Transverse colon (tissue), 4 donors: ENCODE measurements at regions not wholly inside any gene's neighbourhood (a gene's known extent, or its start where the extent isn't known, plus 50 kb on each side); places are given as distances from the start of the nearest gene placed in this dataset.

Source experiments
- EP300 ChIP-seq: sonication (generic); formaldehyde crosslinking; IDR thresholded peaks from one replicate; pipeline ENCODE4 v1.6.1; 2017; ENCODE audit warnings: antibody characterized with exemption, low read depth
- POLR2A ChIP-seq: fragments of 450-650 bp; IDR thresholded peaks from one replicate; pipeline ENCODE4 v1.6.1; 2016; ENCODE audit warnings: antibody characterized with exemption, mild to moderate bottlenecking, moderate library complexity
- POLR2AphosphoS5 ChIP-seq, 3 donors: sonication (generic); formaldehyde crosslinking; IDR thresholded peaks; one replicate each; pipeline ENCODE4 v1.6.1; 2016; ENCODE audit warnings: antibody characterized with exemption in 3 of 3
- TF ChIP-seq, protein P1 (sequence below), 5 experiments: fragments of 200-600 bp in 3 of 5; fragments of 450-650 bp in 2 of 5; sonication (generic) in 3 of 5; IDR thresholded peaks; 1 replicate in 2 of 5; 2 replicates in 3 of 5; pipeline ENCODE4 v1.5.1; 2016 to 2017; ENCODE audit warnings: antibody characterized with exemption in 5 of 5, inconsistent platforms in 3 of 5, mild to moderate bottlenecking in 2 of 5, moderate library complexity in 1 of 5

DNA sequence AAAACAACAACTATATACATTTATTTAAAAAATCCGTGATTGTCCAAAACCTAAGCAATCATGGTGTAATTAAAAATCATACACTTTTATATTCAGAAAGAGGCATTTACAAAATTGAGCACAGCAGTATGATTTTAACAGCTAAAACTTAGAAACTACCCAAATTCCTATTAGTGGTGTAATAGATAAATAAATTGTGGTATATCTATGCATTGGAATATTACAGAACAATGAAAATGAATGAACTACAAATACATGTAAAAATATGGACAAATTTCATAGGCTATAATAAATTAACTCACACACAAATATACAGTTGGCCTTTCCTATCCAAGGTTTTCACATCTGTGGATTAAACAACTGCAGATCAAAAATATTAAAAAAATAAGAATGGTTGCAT, 700.5 kb upstream of the ARPP21 start:
- TF ChIP-seq, protein P1, sequence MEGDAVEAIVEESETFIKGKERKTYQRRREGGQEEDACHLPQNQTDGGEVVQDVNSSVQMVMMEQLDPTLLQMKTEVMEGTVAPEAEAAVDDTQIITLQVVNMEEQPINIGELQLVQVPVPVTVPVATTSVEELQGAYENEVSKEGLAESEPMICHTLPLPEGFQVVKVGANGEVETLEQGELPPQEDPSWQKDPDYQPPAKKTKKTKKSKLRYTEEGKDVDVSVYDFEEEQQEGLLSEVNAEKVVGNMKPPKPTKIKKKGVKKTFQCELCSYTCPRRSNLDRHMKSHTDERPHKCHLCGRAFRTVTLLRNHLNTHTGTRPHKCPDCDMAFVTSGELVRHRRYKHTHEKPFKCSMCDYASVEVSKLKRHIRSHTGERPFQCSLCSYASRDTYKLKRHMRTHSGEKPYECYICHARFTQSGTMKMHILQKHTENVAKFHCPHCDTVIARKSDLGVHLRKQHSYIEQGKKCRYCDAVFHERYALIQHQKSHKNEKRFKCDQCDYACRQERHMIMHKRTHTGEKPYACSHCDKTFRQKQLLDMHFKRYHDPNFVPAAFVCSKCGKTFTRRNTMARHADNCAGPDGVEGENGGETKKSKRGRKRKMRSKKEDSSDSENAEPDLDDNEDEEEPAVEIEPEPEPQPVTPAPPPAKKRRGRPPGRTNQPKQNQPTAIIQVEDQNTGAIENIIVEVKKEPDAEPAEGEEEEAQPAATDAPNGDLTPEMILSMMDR (IDR thresholded peaks at IDR 0.05): no peak
- no peak for TF ChIP-seq POLR2AphosphoS5 (IDR thresholded peaks at IDR 0.05)
- TF ChIP-seq POLR2A: no peak
- TF ChIP-seq EP300: no peak
